ENCODE measurements at regions not wholly inside any gene's neighbourhood (a gene's known extent, or its start where the extent isn't known, plus 50 kb on each side); places are given as distances from the start of the nearest gene placed in this dataset.

DNA sequence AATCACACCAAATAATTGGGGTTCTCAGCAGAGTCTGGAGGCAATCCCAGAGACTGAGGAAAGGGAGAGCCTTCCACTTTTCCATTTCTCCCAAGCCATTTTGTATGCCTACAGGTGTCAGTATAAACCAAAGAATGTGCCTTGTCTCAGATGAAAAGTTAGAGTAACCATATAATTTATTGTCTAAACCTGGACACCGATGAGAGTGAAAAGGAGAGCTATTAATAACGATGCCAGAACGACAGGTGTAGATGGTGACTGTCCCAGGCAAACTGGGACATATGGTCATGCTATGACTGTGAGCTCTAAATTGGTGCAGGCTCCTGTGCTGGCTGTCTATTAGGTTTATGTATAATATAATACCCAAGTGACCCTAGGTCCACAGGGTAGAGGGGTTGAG lies 219.6 kb downstream of the ARHGAP12 start:
- ATAC-seq: no peak

GRCh38 chr10:31708474-31708873 lies 220.2 kb downstream of the ARHGAP12 start:
- POLR2A ChIA-PET: no interaction called here
- DNase-seq (ENCODE audit: low read depth in 1 of 2, low spot score in 1 of 2) (no peak), ATAC-seq (no peak), FAIRE-seq (no peak)
- Histone ChIP-seq H3K4me2 (no peak overlapping the region), H3K9me3 (peaks cover 33% of the 10 kb centered on the region), H3K4me1 (no peaks in the 10 kb centered on the region), H3K27ac (no peak overlapping the region), H3K4me3 (no peak overlapping the region)
- WGBS (ENCODE audit: missing lambda C conversion rate): 48% methylated on average over 9 of the region's 9 CpGs
- CTCF ChIA-PET: interaction anchor here (1.6 kb wide), 1 partner anchor 37 kb away, joined by 3 read pairs; no protein-coding TSS in a partner anchor
- TF ChIP-seq RCOR1 (IDR thresholded peaks at IDR 0.05; ENCODE audit: low read depth, low read length) (no peak), CBX2 (IDR thresholded peaks at IDR 0.05; ENCODE audit: borderline replicate concordance, low read depth) (no peak), MAFK (IDR thresholded peaks at IDR 0.05; ENCODE audit: partially characterized antibody) (no peak), RNF2 (IDR thresholded peaks at IDR 0.05; ENCODE audit: borderline replicate concordance, low read depth) (no peak), RARB (CRISPR knock-in tag; IDR thresholded peaks at IDR 0.05) (no peak), GATA3 (IDR thresholded peaks at IDR 0.05; ENCODE audit: borderline replicate concordance) (no peak), CBX8 (IDR thresholded peaks at IDR 0.05) (no peak), FOSB (CRISPR knock-in tag; IDR thresholded peaks at IDR 0.05) (no peak), PHF8 (IDR thresholded peaks at IDR 0.05; ENCODE audit: borderline replicate concordance, low read depth) (no peak), ZNF302 (CRISPR knock-in tag; IDR thresholded peaks at IDR 0.05) (no peak), RAD21 (conservative IDR thresholded peaks at IDR 0.05 in 1 of 2, IDR thresholded peaks at IDR 0.05 in 1 of 2) (no peak), NPAS2 (CRISPR knock-in tag; IDR thresholded peaks at IDR 0.05; ENCODE audit: borderline replicate concordance) (no peak), FOSL2 (IDR thresholded peaks at IDR 0.05) (no peak), FOSL2 (CRISPR knock-in tag; IDR thresholded peaks at IDR 0.05) (no peak), MAZ (IDR thresholded peaks at IDR 0.05; ENCODE audit: borderline replicate concordance, low read depth, low read length) (no peak), CHD4 (IDR thresholded peaks at IDR 0.05; ENCODE audit: borderline replicate concordance) (no peak), E2F6 (IDR thresholded peaks at IDR 0.05; ENCODE audit: borderline replicate concordance, low read depth) (no peak), CEBPB (IDR thresholded peaks at IDR 0.05) (no peak), CHD2 (IDR thresholded peaks at IDR 0.05; ENCODE audit: low read length, partially characterized antibody) (no peak), JUNB (IDR thresholded peaks at IDR 0.05) (no peak)

More for the DNA sequence above, 219.6 kb downstream of the ARHGAP12 start:
- DNase-seq (ENCODE audit: low read depth in 1 of 2, low spot score in 1 of 2): no peak
- Histone ChIP-seq H3K4me1 (no peaks in the 10 kb centered on the region), H3K4me3 (no peak overlapping the region), H3K9me3 (peaks cover 32% of the 10 kb centered on the region), H3K27ac (no peak overlapping the region), H3K4me2 (no peak overlapping the region)
- POLR2A ChIA-PET: no interaction called here
- no peak for TF ChIP-seq ZSCAN20 (CRISPR knock-in tag; IDR thresholded peaks at IDR 0.05)
- no peak for TF ChIP-seq KDM1A (IDR thresholded peaks at IDR 0.05; ENCODE audit: low read depth)
- no peak for TF ChIP-seq PHF8 (IDR thresholded peaks at IDR 0.05; ENCODE audit: borderline replicate concordance, low read depth)
- peak; percentile 18 to 35; a peak in 1 of 5 replicates for TF ChIP-seq RAD21 (conservative IDR thresholded peaks at IDR 0.05 in 1 of 2, IDR thresholded peaks at IDR 0.05 in 1 of 2)
- CTCF ChIA-PET: interaction anchor here (0.9 to 1.6 kb wide), 2 partner anchors 32 to 37 kb away, joined by 3 to 5 read pairs; no protein-coding TSS in a partner anchor
- FAIRE-seq: no peak
- 30% methylated on average over 3 of the region's 3 CpGs for WGBS (ENCODE audit: missing lambda C conversion rate)

- H3K4me1 ChIP-seq: no peaks in the 10 kb centered on the region
- peaks cover 34% of the 10 kb centered on the region for H3K9me3 ChIP-seq
- DNase-seq (ENCODE audit: low read depth in 1 of 2, low spot score in 1 of 2) (no peak), ATAC-seq (no peak), FAIRE-seq (no peak)
- H3K27ac ChIP-seq: no peak overlapping the region
- ChIA-PET POLR2A (no interaction called here), CTCF (interaction anchor here (1.6 kb wide), 1 partner anchor 38 kb away, joined by 3 read pairs; no protein-coding TSS in a partner anchor)
- TF ChIP-seq E2F6 (IDR thresholded peaks at IDR 0.05; ENCODE audit: borderline replicate concordance, low read depth) (no peak), JUNB (IDR thresholded peaks at IDR 0.05) (no peak), CTCF (IDR thresholded peaks at IDR 0.05) (no peak), ZFP36 (IDR thresholded peaks at IDR 0.05; ENCODE audit: borderline replicate concordance, partially characterized antibody) (no peak), USF2 (IDR thresholded peaks at IDR 0.05) (no peak)
- 49% methylated on average over 3 of the region's 3 CpGs for WGBS (ENCODE audit: missing lambda C conversion rate)
- H3K4me3 ChIP-seq: no peak overlapping the region
- H3K4me2 ChIP-seq: no peak overlapping the region
Measured at GRCh38 chr10:31708046-31708445, 220.6 kb downstream of the ARHGAP12 start.
